Heart right ventricle (tissue), 16 donors: ENCODE measurements at regions not wholly inside any gene's neighbourhood (a gene's known extent, or its start where the extent isn't known, plus 50 kb on each side); places are given as distances from the start of the nearest gene placed in this dataset.
A peak's percentile ranks its signal among the peaks of the same experiment; 100 is the strongest.

Experiments used
- ATAC-seq, 8 donors: fragments of 200-7000 bp; cut with Tn5 transposase; one replicate each; pipeline ENCODE4 v1.9.1; 2020; ENCODE audit warnings: mild to moderate bottlenecking in 8 of 8, moderate library complexity in 8 of 8, moderate number of reproducible peaks in 1 of 8
- DNase-seq, 2 donors: peaks; one replicate each; pipeline ENCODE4 v3.0.0-alpha.2; 2020
- H3K27ac ChIP-seq, 10 donors: fragments of 200-600 bp; sonication (generic) in 2 of 10; one replicate each; pipeline versions ENCODE4 v1.5.0 to v1.8.0; 2020 to 2022; ENCODE audit warnings: mild to moderate bottlenecking in 3 of 10
- H3K27me3 ChIP-seq, 7 donors: fragments of 200-600 bp; one replicate each; pipeline ENCODE4 v1.8.0; 2021 to 2022; ENCODE audit warnings: mild to moderate bottlenecking in 2 of 7
- H3K36me3 ChIP-seq, 9 donors: fragments of 200-600 bp; sonication (generic) in 1 of 9; one replicate each; pipeline versions ENCODE4 v1.5.0 to v1.8.0; 2020 to 2022; ENCODE audit warnings: mild to moderate bottlenecking in 2 of 9
- H3K4me1 ChIP-seq, 9 donors: fragments of 200-600 bp; sonication (generic) in 1 of 9; one replicate each; pipeline versions ENCODE4 v1.5.0 to v1.8.0; 2020 to 2022; ENCODE audit warnings: mild to moderate bottlenecking in 4 of 9
- H3K4me3 ChIP-seq, 10 donors: fragments of 200-600 bp; sonication (generic) in 2 of 10; one replicate each; pipeline versions ENCODE4 v1.5.0 to v1.8.0; 2020 to 2022; ENCODE audit warnings: mild to moderate bottlenecking in 7 of 10, moderate library complexity in 2 of 10
- H3K9me3 ChIP-seq, 11 donors: fragments of 200-600 bp in 10 of 11; sonication (generic) in 2 of 11; one replicate each; pipeline versions ENCODE4 v1.5.0 to v1.8.0; 2013 to 2022; ENCODE audit warnings: mild to moderate bottlenecking in 2 of 11, control low read depth in 1 of 11, moderate library complexity in 1 of 11
- WGBS, 2 donors: extraction: QIAGEN DNeasy Blood & Tissue Kit; methylation state at CpG; one replicate each; pipeline ENCODE4 v1.1.7; 2013; ENCODE audit warnings: inconsistent platforms in 1 of 2; 5-methylcytosine and 5-hydroxymethylcytosine counted together
- intact Hi-C, 10 donors: fragments of 100-400 bp; cut with DNase I; formaldehyde crosslinking; loops; one replicate each; pipeline versions ENCODE4 v1.11.1 to v1.14.2; 2022
- TF ChIP-seq, protein P1 (sequence below), 9 donors: fragments of 200-600 bp; sonication (generic) in 2 of 9; IDR thresholded peaks; one replicate each; pipeline versions ENCODE4 v1.5.0 to v1.8.0; 2021 to 2022; ENCODE audit warnings: antibody characterized with exemption in 9 of 9, mild to moderate bottlenecking in 5 of 9, moderate library complexity in 1 of 9
- donor health status: Arrhythmogenic right ventricular cardiomyopathy.
- donor health status: ischemic (EF 13 %, LVEDD 7.1; RV severe dilation, severe dysfunction).
- donor health status: healthy with polysubstance abuse.
- donor health status: DM: no; HTN: yes; CAD: no.
- donor health status: DM: no; HTN: no; CAD: no.
- donor health status: ischemic (EF 25% LVEDD 6.9; RV normal size, moderate dysfunction).
- donor health status: ischemic (EF 25% LVEDD 5.7; RV mildly dilated, moderate dysfunction).
- donor health status: healthy.
- donor health status: DM: yes; HTN: yes; CAD: no.
- donor health status: Ischemic cardiomyopathy.
- donor health status: ischemic (EF 35%, LVEDD 5.7; RV mildly dilated, moderate dysfunction).
- donor health status: nonischemic (EF 11% LVEDD 7.7; RV severe dilation, severe dysfunction).
- donor health status: DM: yes; HTN: yes; CAD: no.
- donor health status: PGD.
- donor health status: ischemic (EF 29% LVEDD 5.4; RV normal size, mild dysfunction).
- donor health status: nonischemic (EF 23%, LVEDD 6.1; RV moderate dilation, normal function).

- H3K27me3 ChIP-seq = no peaks in the 10 kb centered on the region
- WGBS, 2 donors = 91 to 95% methylated on average over 2 of the region's 2 CpGs
- no peaks in the 10 kb centered on the region for H3K4me1 ChIP-seq
- DNase-seq (no peak), ATAC-seq (no peak)
- no peaks in the 10 kb centered on the region for H3K9me3 ChIP-seq
- H3K4me3 ChIP-seq = no peak overlapping the region
- H3K36me3 ChIP-seq = no peaks in the 10 kb centered on the region
- TF ChIP-seq, protein P1, sequence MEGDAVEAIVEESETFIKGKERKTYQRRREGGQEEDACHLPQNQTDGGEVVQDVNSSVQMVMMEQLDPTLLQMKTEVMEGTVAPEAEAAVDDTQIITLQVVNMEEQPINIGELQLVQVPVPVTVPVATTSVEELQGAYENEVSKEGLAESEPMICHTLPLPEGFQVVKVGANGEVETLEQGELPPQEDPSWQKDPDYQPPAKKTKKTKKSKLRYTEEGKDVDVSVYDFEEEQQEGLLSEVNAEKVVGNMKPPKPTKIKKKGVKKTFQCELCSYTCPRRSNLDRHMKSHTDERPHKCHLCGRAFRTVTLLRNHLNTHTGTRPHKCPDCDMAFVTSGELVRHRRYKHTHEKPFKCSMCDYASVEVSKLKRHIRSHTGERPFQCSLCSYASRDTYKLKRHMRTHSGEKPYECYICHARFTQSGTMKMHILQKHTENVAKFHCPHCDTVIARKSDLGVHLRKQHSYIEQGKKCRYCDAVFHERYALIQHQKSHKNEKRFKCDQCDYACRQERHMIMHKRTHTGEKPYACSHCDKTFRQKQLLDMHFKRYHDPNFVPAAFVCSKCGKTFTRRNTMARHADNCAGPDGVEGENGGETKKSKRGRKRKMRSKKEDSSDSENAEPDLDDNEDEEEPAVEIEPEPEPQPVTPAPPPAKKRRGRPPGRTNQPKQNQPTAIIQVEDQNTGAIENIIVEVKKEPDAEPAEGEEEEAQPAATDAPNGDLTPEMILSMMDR (IDR thresholded peaks at IDR 0.05) = no peak
- intact Hi-C loops = no loop called here
- no peak overlapping the region for H3K27ac ChIP-seq
Observed at GRCh38 chr1:60553730-60554129, 480.2 kb upstream of the C1orf87 start.

DNA sequence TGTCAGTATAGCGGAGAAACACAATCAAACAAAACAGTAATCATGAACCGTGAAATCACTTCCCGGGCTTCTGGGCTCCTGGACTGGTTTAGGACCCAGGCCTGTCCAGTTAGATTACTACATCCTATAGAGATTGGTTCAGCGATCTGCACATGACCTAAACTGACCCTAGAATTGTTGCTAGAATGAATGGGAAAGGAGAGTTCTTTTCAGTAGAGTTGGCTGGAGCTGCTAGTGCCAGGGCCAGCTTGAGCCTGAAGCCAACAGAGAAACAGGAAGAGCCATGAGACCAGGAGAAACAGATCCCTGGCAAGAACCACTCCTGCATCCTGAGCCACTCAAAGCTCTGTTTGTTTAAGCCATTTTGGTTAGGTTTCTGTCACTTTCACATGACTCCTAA, 474.3 kb upstream of the C1orf87 start:
- TF ChIP-seq, protein P1 (IDR thresholded peaks at IDR 0.05) = no peak
- Histone ChIP-seq H3K27ac (peak overlapping the region in 1 of 10 donors; percentile 28), H3K27me3 (no peaks in the 10 kb centered on the region), H3K36me3 (no peaks in the 10 kb centered on the region), H3K4me1 (peaks cover 0 to 7% (median 0%) of the 10 kb centered on the region in 9 donors), H3K4me3 (no peak overlapping the region), H3K9me3 (no peaks in the 10 kb centered on the region)
- intact Hi-C loops = no loop called here
- WGBS, 2 donors = 70 to 86% methylated on average over 4 of the region's 4 CpGs
- DNase-seq (no peak), ATAC-seq (peak in 4 of 8 donors; percentile 47 to 58 (median 52))

DNA sequence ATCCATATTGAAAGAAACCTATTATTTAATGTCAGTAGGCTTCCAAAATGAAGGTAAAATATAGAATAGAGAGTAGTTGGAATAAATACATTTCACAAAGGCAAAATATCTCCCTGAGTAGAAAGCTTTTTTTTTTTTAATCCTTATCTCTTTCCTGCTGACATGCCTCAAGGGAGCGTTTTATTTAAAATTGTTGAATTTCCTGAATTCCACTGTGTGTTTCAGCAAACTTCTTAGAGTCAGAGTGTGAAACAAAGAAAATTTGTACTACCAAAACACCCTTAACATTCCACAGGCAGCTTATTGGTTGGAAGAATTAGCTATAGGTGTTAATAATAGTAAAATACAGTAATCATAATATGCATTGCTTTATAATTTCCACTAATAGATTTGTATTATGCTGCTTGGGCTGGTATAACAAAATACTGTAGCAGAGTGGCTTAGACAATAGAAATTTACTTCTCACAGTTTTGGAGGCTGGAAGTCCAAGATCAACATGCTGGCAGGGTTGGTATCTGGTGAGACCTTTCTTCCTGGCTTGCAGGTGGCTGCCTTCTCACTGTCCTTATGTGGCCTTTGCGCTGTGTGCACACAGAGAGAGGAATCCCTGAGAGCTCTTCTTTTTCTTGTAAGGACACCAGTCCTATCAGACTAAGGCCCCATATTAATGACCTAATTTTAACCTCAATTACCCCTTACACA, 468.4 kb upstream of the C1orf87 start:
- no peak overlapping the region for H3K27ac ChIP-seq
- TF ChIP-seq, protein P1 (IDR thresholded peaks at IDR 0.05) = no peak
- H3K4me1 ChIP-seq = peaks cover 0 to 15% (median 8%) of the 10 kb centered on the region in 9 donors
- H3K4me3 ChIP-seq = no peak overlapping the region
- H3K9me3 ChIP-seq = peaks cover 0 to 17% (median 4%) of the 10 kb centered on the region in 11 donors
- peak in 3 of 8 donors; percentile 33 to 56 (median 35) for ATAC-seq
- intact Hi-C loops = no loop called here
- no peaks in the 10 kb centered on the region for H3K36me3 ChIP-seq
- no peaks in the 10 kb centered on the region for H3K27me3 ChIP-seq
- DNase-seq = no peak
- 60 to 72% methylated on average over 2 of the region's 2 CpGs for WGBS, 2 donors

GRCh38 chr1:60540141-60540540, 466.6 kb upstream of the C1orf87 start:
- no peaks in the 10 kb centered on the region for H3K36me3 ChIP-seq
- no peak overlapping the region for H3K4me3 ChIP-seq
- no peaks in the 10 kb centered on the region for H3K27me3 ChIP-seq
- DNase-seq (no peak), ATAC-seq (no peak)
- no peak overlapping the region for H3K27ac ChIP-seq
- H3K9me3 ChIP-seq = peaks cover 0 to 17% (median 4%) of the 10 kb centered on the region in 11 donors
- intact Hi-C loops = no loop called here
- TF ChIP-seq, protein P1 (IDR thresholded peaks at IDR 0.05) = no peak
- 91 to 93% methylated on average over 12 of the region's 12 CpGs for WGBS, 2 donors
- peaks cover 0 to 15% (median 8%) of the 10 kb centered on the region in 9 donors for H3K4me1 ChIP-seq
